Subcutaneous abdominal adipose tissue (tissue), 5 donors: ENCODE measurements at regions not wholly inside any gene's neighbourhood (a gene's known extent, or its start where the extent isn't known, plus 50 kb on each side); places are given as distances from the start of the nearest gene placed in this dataset.
"Not testable (repeated sequence)": the region's sequence is repeated elsewhere in the genome, so short reads cannot be mapped to it uniquely, and the experiment has no call there.

Experiments
- H3K27ac ChIP-seq: one replicate; pipeline ENCODE4 v1.7.0; 2013; ENCODE audit warnings: low read depth, mild to moderate bottlenecking, inconsistent platforms, low read length, moderate library complexity
- H3K27me3 ChIP-seq, 5 donors: one replicate each; pipeline ENCODE4 v1.7.0; 2013; ENCODE audit warnings: low read length in 5 of 5, inconsistent platforms in 1 of 5; ENCODE audit not compliant: control insufficient read depth in 5 of 5, insufficient read depth in 4 of 5
- H3K36me3 ChIP-seq, 5 donors: one replicate each; pipeline ENCODE4 v1.7.0; 2013; ENCODE audit warnings: low read length in 5 of 5; ENCODE audit not compliant: control insufficient read depth in 5 of 5, insufficient read depth in 5 of 5
- H3K4me1 ChIP-seq, 5 donors: one replicate each; pipeline ENCODE4 v1.7.0; 2013; ENCODE audit warnings: low read length in 5 of 5, mild to moderate bottlenecking in 3 of 5, moderate library complexity in 1 of 5; ENCODE audit not compliant: control insufficient read depth in 5 of 5, insufficient read depth in 5 of 5
- H3K4me3 ChIP-seq, 5 donors: one replicate each; pipeline ENCODE4 v1.7.0; 2013; ENCODE audit warnings: low read length in 5 of 5, low read depth in 1 of 5
- H3K9ac ChIP-seq, 5 donors: one replicate each; pipeline ENCODE4 v1.7.0; 2013; ENCODE audit warnings: low read length in 5 of 5, mild to moderate bottlenecking in 4 of 5, moderate library complexity in 3 of 5
- H3K9me3 ChIP-seq, 5 donors: one replicate each; pipeline ENCODE4 v1.7.0; 2013; ENCODE audit warnings: low read length in 5 of 5; ENCODE audit not compliant: control insufficient read depth in 5 of 5
- donor health status: healthy.
- donor health status: healthy.
- donor health status: healthy.
- donor health status: healthy.
- donor health status: healthy.

- not testable (repeated sequence) for H3K27me3 ChIP-seq, H3K4me3 ChIP-seq, H3K9ac ChIP-seq, H3K4me1 ChIP-seq, H3K36me3 ChIP-seq, H3K27ac ChIP-seq, H3K9me3 ChIP-seq
Observed at GRCh38 chr4:72632253-72632652, 63.2 kb upstream of the ADAMTS3 start.

GRCh38 chr4:72631296-72631695 lies 62.3 kb upstream of the ADAMTS3 start:
- no peaks in the 10 kb centered on the region for H3K27me3 ChIP-seq
- H3K27ac ChIP-seq, result no peak overlapping the region
- no peaks in the 10 kb centered on the region for H3K36me3 ChIP-seq
- no peak overlapping the region for H3K4me3 ChIP-seq
- H3K9me3 ChIP-seq, result no peaks in the 10 kb centered on the region
- H3K9ac ChIP-seq, result no peak overlapping the region
- H3K4me1 ChIP-seq, result no peaks in the 10 kb centered on the region

GRCh38 chr4:72629540-72629939 lies 60.5 kb upstream of the ADAMTS3 start:
- Histone ChIP-seq H3K4me3 (no peak overlapping the region), H3K9ac (no peak overlapping the region), H3K27me3 (no peaks in the 10 kb centered on the region), H3K36me3 (no peaks in the 10 kb centered on the region), H3K4me1 (no peaks in the 10 kb centered on the region), H3K9me3 (no peaks in the 10 kb centered on the region), H3K27ac (no peak overlapping the region)

GRCh38 chr4:72627723-72628122 lies 58.7 kb upstream of the ADAMTS3 start:
- Histone ChIP-seq H3K9ac (no peak overlapping the region), H3K27ac (no peak overlapping the region), H3K36me3 (no peaks in the 10 kb centered on the region), H3K4me1 (no peaks in the 10 kb centered on the region), H3K4me3 (no peak overlapping the region), H3K9me3 (no peaks in the 10 kb centered on the region), H3K27me3 (no peaks in the 10 kb centered on the region)
